Heart right ventricle (tissue), 16 donors: ENCODE measurements at regions not wholly inside any gene's neighbourhood (a gene's known extent, or its start where the extent isn't known, plus 50 kb on each side); places are given as distances from the start of the nearest gene placed in this dataset.

Source experiments
- ATAC-seq, 8 donors: fragments of 200-7000 bp; cut with Tn5 transposase; one replicate each; pipeline ENCODE4 v1.9.1; 2020; ENCODE audit warnings: mild to moderate bottlenecking in 8 of 8, moderate library complexity in 8 of 8, moderate number of reproducible peaks in 1 of 8
- DNase-seq, 2 donors: peaks; one replicate each; pipeline ENCODE4 v3.0.0-alpha.2; 2020
- H3K27ac ChIP-seq, 10 donors: fragments of 200-600 bp; sonication (generic) in 2 of 10; one replicate each; pipeline versions ENCODE4 v1.5.0 to v1.8.0; 2020 to 2022; ENCODE audit warnings: mild to moderate bottlenecking in 3 of 10
- H3K27me3 ChIP-seq, 7 donors: fragments of 200-600 bp; one replicate each; pipeline ENCODE4 v1.8.0; 2021 to 2022; ENCODE audit warnings: mild to moderate bottlenecking in 2 of 7
- H3K36me3 ChIP-seq, 9 donors: fragments of 200-600 bp; sonication (generic) in 1 of 9; one replicate each; pipeline versions ENCODE4 v1.5.0 to v1.8.0; 2020 to 2022; ENCODE audit warnings: mild to moderate bottlenecking in 2 of 9
- H3K4me1 ChIP-seq, 9 donors: fragments of 200-600 bp; sonication (generic) in 1 of 9; one replicate each; pipeline versions ENCODE4 v1.5.0 to v1.8.0; 2020 to 2022; ENCODE audit warnings: mild to moderate bottlenecking in 4 of 9
- H3K4me3 ChIP-seq, 10 donors: fragments of 200-600 bp; sonication (generic) in 2 of 10; one replicate each; pipeline versions ENCODE4 v1.5.0 to v1.8.0; 2020 to 2022; ENCODE audit warnings: mild to moderate bottlenecking in 7 of 10, moderate library complexity in 2 of 10
- H3K9me3 ChIP-seq, 11 donors: fragments of 200-600 bp in 10 of 11; sonication (generic) in 2 of 11; one replicate each; pipeline versions ENCODE4 v1.5.0 to v1.8.0; 2013 to 2022; ENCODE audit warnings: mild to moderate bottlenecking in 2 of 11, control low read depth in 1 of 11, moderate library complexity in 1 of 11
- WGBS, 2 donors: extraction: QIAGEN DNeasy Blood & Tissue Kit; methylation state at CpG; one replicate each; pipeline ENCODE4 v1.1.7; 2013; ENCODE audit warnings: inconsistent platforms in 1 of 2; 5-methylcytosine and 5-hydroxymethylcytosine counted together
- intact Hi-C, 10 donors: fragments of 100-400 bp; cut with DNase I; formaldehyde crosslinking; loops; one replicate each; pipeline versions ENCODE4 v1.11.1 to v1.14.2; 2022
- TF ChIP-seq, protein P1 (sequence below), 9 donors: fragments of 200-600 bp; sonication (generic) in 2 of 9; IDR thresholded peaks; one replicate each; pipeline versions ENCODE4 v1.5.0 to v1.8.0; 2021 to 2022; ENCODE audit warnings: antibody characterized with exemption in 9 of 9, mild to moderate bottlenecking in 5 of 9, moderate library complexity in 1 of 9
- donor health status: Arrhythmogenic right ventricular cardiomyopathy.
- donor health status: ischemic (EF 13 %, LVEDD 7.1; RV severe dilation, severe dysfunction).
- donor health status: healthy with polysubstance abuse.
- donor health status: DM: no; HTN: yes; CAD: no.
- donor health status: DM: no; HTN: no; CAD: no.
- donor health status: ischemic (EF 25% LVEDD 6.9; RV normal size, moderate dysfunction).
- donor health status: ischemic (EF 25% LVEDD 5.7; RV mildly dilated, moderate dysfunction).
- donor health status: healthy.
- donor health status: DM: yes; HTN: yes; CAD: no.
- donor health status: Ischemic cardiomyopathy.
- donor health status: ischemic (EF 35%, LVEDD 5.7; RV mildly dilated, moderate dysfunction).
- donor health status: nonischemic (EF 11% LVEDD 7.7; RV severe dilation, severe dysfunction).
- donor health status: DM: yes; HTN: yes; CAD: no.
- donor health status: PGD.
- donor health status: ischemic (EF 29% LVEDD 5.4; RV normal size, mild dysfunction).
- donor health status: nonischemic (EF 23%, LVEDD 6.1; RV moderate dilation, normal function).

DNA sequence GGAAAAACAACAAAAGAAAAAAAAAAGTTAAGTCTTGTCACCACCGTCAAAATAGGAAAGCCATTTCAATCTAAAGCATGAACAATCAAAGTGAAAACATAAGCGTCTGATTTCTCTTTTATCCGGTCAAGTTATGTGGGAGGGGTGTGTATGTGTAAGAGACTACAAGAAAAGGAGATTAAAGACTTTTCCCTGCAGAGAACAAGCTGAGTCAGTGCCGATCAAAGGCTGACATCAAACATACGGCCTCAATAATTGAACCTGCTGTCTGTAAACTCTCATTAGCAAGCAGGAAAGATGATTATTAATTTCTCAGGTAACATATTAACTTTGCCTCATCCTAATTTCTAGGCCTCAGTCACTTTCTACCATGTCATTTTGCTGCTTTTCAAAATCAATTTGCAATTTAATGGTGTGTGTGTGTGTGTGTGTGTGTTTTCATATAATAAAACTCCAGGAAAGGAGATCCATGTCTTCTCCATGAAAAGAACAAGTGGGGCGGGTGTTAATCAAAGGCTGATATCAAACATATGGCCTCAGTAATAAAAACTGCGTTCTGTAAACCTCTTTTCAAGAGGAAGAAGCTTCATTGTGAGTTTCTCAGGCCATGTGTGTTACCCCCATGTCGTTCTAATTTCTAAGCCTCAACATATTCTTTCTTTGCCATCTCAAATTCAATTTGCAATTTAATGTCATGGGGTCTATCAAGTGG is 649.1 kb upstream of the SORCS1 start:
- DNase-seq: no peak
- no peak for ATAC-seq
- Histone ChIP-seq H3K27ac (no peak overlapping the region), H3K4me3 (no peak overlapping the region), H3K27me3 (no peaks in the 10 kb centered on the region), H3K36me3 (no peaks in the 10 kb centered on the region), H3K4me1 (no peaks in the 10 kb centered on the region), H3K9me3 (no peaks in the 10 kb centered on the region)
- TF ChIP-seq, protein P1, sequence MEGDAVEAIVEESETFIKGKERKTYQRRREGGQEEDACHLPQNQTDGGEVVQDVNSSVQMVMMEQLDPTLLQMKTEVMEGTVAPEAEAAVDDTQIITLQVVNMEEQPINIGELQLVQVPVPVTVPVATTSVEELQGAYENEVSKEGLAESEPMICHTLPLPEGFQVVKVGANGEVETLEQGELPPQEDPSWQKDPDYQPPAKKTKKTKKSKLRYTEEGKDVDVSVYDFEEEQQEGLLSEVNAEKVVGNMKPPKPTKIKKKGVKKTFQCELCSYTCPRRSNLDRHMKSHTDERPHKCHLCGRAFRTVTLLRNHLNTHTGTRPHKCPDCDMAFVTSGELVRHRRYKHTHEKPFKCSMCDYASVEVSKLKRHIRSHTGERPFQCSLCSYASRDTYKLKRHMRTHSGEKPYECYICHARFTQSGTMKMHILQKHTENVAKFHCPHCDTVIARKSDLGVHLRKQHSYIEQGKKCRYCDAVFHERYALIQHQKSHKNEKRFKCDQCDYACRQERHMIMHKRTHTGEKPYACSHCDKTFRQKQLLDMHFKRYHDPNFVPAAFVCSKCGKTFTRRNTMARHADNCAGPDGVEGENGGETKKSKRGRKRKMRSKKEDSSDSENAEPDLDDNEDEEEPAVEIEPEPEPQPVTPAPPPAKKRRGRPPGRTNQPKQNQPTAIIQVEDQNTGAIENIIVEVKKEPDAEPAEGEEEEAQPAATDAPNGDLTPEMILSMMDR (IDR thresholded peaks at IDR 0.05): no peak
- intact Hi-C loops: loop anchor here in 7 of 10 donors (5.0 to 10.0 kb wide), 6 partner anchors 399 to 1189 kb away; no protein-coding TSS in a partner anchor
- 69 to 73% methylated on average over 8 of the region's 8 CpGs for WGBS, 2 donors

DNA sequence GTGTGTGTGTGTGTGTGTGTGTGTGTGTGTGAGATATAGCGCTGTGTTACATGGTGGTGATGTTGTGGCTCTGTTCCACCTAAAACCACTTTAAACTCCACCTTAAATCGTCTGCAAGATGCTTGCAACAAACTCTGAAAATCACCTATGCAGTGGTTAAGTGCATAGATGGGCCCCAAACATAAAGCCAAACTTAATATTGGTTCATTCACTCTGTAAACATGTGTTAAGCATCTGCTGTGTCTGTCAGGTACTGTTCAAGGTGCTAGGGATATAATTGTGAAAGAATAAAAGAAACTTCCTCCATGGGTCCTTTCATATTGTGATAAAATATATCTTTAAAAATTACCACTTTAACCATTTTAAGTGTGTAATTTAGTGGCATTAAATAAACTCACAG is 645.4 kb upstream of the SORCS1 start:
- Histone ChIP-seq H3K4me1 (no peaks in the 10 kb centered on the region), H3K36me3 (no peaks in the 10 kb centered on the region), H3K27ac (no peak overlapping the region), H3K9me3 (no peaks in the 10 kb centered on the region), H3K4me3 (no peak overlapping the region), H3K27me3 (peaks cover 0 to 4% (median 0%) of the 10 kb centered on the region in 7 donors)
- TF ChIP-seq, protein P1 (IDR thresholded peaks at IDR 0.05): no peak
- WGBS, 2 donors: 75 to 90% methylated on average over 2 of the region's 2 CpGs
- no peak for DNase-seq
- intact Hi-C loops: loop anchor here in 7 of 10 donors (5.0 to 10.0 kb wide), 6 partner anchors 395 to 1185 kb away; no protein-coding TSS in a partner anchor
- ATAC-seq: no peak

DNA sequence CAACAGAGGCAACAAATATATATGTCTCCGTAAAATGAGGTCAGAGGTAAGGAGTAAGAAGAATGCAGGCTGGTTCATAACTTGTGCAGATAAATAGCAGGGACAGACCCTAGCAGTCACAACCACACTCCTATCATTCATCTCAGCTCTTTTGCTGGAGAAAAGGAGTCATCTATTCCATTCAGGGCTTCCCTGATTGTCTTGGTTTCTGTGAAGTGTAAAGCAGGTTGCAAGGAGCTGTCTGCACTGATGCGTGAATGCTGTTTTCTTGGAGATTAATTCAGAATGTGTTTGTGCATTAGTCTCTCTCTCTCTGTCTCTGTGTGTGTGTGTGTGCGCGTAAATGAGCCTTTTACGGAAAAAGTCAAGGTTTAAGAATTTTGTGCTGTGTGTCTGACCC is 643.3 kb upstream of the SORCS1 start:
- no peaks in the 10 kb centered on the region for H3K4me1 ChIP-seq
- WGBS, 2 donors: 83% methylated on average over 5 of the region's 5 CpGs
- DNase-seq: no peak
- intact Hi-C loops: no loop called here
- ATAC-seq: no peak
- H3K27ac ChIP-seq: no peak overlapping the region
- no peak overlapping the region for H3K4me3 ChIP-seq
- H3K36me3 ChIP-seq: no peaks in the 10 kb centered on the region
- H3K27me3 ChIP-seq: peaks cover 0 to 4% (median 0%) of the 10 kb centered on the region in 7 donors
- TF ChIP-seq, protein P1 (IDR thresholded peaks at IDR 0.05): no peak
- no peaks in the 10 kb centered on the region for H3K9me3 ChIP-seq

DNA sequence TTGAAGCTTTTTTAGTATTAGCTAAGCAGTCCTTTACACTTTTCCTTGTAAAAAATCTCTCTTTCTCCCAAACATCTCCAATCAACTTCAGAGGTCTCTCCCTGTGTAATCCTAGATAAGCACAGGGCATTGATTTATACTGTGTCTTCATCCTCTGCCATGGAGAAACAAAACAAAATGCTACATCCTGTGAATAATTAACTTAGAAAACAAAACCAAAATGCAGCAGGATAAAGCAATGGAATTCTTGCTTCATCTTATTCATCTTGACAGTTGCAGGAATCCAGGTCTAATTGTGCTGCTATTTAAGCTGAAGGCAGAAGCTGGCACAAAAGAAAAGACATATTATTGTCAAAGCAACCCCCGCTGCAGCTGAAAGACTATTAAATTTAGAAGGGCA is 641.5 kb upstream of the SORCS1 start:
- Histone ChIP-seq H3K27ac (no peak overlapping the region), H3K4me1 (no peaks in the 10 kb centered on the region), H3K9me3 (no peaks in the 10 kb centered on the region), H3K36me3 (no peaks in the 10 kb centered on the region), H3K27me3 (peaks cover 0 to 4% (median 0%) of the 10 kb centered on the region in 7 donors), H3K4me3 (no peak overlapping the region)
- TF ChIP-seq, protein P1 (IDR thresholded peaks at IDR 0.05): no peak
- no peak for ATAC-seq
- DNase-seq: no peak
- intact Hi-C loops: no loop called here
- WGBS, 2 donors: 85 to 90% methylated on average over 1 of the region's 1 CpG
